Stimulated activated CD8-positive, alpha-beta memory T cell treated with anti-CD3 and anti-CD28 coated beads, Interleukin-15, amount 100 ng/mL, for 48 hours (primary cell): ENCODE measurements at regions not wholly inside any gene's neighbourhood (a gene's known extent, or its start where the extent isn't known, plus 50 kb on each side); places are given as distances from the start of the nearest gene placed in this dataset.

Experiments used
- DNase-seq, 2 donors: peaks; one replicate each; pipeline ENCODE4 v3.0.0-alpha.2; 2020; ENCODE audit warnings: low read depth in 2 of 2

- no peak for DNase-seq
Observed at GRCh38 chr4:81632581-81633299, 161.0 kb upstream of the RASGEF1B start.

DNA sequence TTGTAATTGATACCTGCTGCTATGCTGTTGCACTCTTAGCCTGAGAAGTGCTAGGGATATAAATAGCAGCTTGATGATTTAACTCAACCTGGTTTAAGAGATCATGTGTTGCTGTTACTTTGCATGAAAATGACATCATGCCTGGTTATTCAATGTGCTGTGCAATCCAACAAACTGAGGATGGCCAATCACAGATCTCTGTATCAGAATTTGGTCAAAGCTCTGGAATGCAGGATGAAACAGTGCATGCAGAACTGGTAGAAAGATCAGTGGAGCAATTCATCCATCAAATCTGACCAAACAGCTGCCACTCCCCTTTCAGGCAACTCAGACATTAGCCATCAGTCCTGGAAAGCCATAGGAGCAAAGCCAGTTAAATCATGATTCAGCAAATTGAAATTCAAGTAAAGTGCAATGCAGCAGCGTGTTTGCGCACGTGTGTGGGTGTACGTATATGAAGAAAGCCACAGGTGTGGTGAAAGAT lies 160.3 kb upstream of the RASGEF1B start:
- DNase-seq = no peak

DNA sequence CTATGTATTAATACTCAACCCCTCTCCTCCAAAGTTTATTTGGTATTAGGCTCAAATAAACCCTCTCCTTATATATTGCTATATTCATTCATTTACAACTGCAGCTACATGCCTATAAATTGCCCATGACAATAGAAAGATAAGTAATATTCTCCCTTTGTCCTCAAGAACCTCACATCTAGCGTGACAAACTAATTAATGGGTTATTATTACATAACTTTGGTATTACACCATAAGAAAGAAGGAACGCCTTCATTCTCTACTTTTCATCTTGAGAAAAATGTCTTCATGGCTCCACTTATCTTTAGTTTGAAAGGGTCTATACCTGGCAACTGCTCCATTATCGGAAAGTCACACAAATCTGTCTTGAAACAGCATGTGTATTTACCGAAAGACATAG lies 157.7 kb upstream of the RASGEF1B start:
- no peak for DNase-seq

- no peak for DNase-seq
Observed at GRCh38 chr4:81628489-81628888, 156.8 kb upstream of the RASGEF1B start.

DNA sequence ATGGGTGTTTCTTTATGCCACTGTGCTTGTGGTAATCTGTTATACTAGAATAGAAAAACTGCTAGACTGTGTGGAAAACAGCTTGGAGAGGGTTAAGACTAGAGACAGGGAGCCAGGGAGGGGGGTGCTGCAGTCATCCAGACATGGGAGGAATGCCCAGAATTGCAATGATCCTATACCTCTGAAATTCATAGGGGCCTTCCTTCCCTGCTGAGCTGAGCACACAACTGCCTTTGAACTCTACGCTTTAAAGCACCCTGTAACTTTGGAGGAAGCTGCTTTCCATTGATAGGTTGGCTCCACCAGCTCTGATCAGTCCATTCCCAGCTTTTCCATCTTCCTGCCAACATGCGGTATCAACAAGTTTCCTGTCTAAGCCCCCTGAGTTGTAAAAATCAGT lies 155.9 kb upstream of the RASGEF1B start:
- no peak for DNase-seq

DNA sequence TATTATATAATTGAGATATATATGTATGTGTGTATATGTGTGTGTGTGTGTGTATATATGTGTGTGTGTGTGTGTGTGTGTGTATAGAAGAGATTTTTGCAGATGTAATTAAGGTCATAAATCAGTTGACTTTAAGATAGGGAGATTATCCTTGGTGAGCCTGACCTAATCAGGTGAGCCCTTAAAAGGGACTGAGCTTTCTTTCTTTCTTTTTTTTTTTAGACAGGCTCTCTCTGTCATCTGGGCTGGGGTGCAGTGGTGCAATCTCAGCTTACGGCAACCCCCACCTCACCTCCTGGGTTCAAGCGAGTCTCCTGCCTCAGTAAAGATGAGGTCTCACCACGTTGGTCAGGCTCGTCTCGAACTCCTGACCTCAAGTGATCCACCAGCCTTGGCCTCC lies 155.1 kb upstream of the RASGEF1B start:
- no peak for DNase-seq

DNA sequence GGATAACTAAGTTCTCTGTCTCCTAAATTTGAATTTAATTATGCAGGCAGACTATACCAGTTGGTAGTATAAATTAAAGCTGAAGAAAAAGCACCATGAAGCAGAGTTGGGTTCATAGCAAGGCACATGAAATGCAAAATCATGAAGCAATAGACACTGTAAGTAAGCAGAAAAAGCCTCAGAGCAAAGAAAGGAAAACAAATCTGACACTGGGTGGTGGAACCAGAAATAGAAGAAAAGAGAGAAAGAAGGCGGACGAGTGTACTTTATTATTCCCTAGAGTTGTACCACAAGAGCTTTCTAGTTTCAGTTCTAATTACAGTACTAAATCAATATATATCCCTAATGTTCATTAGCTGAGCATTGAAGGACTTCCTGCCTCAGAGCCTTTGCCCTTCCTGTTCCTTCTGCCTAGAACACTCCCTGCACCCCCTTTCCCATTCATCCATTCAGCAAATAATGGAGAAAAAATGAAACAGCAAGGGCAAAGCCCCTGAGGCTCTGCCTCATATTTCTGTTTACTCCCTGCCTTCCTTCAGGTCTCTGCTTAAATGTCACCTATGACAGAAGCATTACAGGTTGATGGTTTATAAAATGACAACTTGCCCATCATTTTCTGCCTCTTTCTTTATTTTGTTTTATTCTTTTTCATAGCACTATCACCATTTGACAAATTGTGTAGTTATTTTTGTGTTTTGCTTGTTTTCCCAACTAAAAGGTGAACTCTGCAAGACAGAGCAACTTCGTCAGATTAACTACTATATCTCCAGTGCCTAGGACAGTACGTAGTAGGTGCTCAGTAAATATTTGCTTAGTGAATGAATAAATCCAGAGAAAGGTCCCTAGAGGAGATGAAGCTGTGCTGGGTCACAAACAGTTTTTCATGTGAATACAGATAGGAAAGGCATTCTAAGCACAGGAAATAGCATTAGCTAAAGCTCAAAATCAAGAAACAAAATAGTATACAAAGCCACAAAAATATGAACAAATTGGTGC lies 154.0 kb upstream of the RASGEF1B start:
- no peak for DNase-seq

DNA sequence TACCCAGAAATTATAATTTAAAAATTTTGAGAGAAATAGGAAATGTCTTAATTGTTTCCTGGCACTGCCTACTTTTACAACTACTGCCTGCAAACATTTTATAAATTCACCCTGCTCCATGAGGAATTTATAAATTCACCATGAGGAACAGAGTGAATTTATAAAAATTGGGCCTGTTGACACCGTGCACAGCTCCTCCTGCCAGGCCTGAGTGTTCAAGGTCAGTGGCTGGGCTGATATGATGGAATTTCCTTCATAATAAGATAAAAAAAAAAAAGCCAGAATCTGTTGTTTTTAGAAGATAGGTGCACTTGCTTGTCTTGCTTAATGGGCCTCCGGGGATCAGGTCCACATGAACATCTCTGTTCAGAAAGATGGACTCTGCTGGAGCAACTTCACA lies 151.7 kb upstream of the RASGEF1B start:
- no peak for DNase-seq

GRCh38 chr4:81622474-81623184 lies 150.9 kb upstream of the RASGEF1B start:
- DNase-seq = no peak

DNA sequence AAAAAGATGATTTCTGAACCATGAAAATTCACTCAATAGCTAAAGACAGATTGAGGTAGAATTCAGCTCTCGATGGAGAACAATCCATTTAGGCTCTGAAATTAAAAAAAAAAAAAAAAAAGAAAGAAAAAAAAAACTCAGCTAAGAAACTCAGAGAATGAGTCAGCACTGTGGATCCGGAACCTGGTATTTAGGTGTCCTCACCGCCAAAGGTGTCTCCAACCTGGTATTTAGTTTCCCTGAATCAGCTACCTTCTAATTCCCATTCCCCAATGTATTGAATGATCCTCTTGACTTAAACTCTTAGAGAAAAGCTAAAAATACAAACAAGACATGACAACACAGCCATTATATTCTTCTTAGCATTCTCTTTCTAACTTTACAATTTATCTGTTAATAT lies 150.3 kb upstream of the RASGEF1B start:
- no peak for DNase-seq

DNA sequence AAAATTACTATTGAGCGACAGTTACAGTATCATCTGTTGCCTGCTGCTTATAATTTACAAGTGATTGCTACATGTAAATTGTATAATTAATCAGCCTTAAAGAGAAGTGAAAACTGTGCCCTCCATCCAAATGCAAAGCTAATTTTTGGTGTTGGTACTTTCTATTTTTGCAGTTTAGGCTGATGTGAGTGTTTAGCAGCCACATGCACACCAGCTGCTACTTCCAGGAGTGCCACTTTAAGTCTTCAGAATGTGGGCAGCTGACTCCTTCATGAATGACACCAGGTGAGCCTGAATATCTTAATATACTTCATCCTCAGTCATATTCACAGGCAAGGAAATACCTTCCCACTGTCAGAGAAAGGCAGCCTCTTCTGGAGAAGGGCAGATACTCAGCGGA lies 149.8 kb upstream of the RASGEF1B start:
- no peak for DNase-seq

DNA sequence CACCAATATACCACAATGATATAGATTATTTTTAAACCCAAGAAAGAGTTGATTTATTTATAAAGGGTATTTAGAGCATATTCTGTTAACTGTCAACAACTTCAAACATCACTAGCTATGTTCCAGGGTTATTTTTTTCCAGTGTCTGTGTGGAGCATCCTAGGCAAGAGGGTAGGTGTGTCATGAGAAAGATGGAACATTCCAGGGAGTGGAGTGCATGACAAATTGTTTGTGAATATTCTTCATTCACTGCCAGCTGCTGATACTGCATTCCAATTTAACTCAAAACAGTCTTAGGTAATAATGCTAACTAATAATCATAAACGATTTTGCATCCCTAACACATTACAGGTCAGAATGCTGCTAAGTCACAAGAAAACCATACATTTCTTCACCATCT lies 148.7 kb upstream of the RASGEF1B start:
- DNase-seq = no peak

GRCh38 chr4:81617545-81617944 lies 145.8 kb upstream of the RASGEF1B start:
- no peak for DNase-seq

GRCh38 chr4:81611221-81611620 lies 139.5 kb upstream of the RASGEF1B start:
- DNase-seq = no peak

DNA sequence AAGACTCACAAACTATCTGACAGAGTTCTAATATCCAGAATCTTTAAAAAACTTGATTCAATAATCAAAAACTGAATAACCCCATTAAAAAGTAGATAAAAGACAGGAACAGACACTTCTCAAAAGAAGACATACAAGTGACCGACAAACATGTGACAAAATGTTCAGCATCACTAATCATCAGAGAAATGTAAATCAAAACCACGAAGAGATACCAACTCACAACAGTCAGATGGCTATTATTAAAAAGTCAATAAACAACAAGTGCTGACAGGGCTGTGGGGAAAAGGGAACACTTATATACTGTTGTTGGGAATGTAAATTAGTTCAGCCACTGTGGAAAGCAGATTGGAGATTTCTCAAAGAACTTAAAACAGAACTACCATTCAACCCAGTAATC lies 138.1 kb upstream of the RASGEF1B start:
- DNase-seq = no peak

DNA sequence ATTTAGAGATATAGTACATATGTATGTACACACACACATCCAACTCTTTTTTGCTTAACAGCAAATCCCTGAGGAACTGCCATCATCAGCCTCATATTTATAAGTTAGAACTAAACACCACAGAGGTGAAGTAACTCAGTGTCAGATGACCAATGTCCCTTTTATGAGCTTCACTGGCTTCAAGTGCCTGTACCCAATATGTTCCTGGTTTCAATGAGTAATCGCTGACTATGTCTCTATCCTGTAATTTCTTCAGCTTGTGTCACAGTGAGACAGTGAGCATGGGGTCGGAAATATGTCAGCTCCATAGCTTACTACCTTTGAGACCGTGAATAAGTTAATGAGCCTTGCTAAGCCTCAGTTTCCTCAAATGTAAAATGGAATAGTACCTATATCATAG lies 136.2 kb upstream of the RASGEF1B start:
- no peak for DNase-seq

- DNase-seq = no peak
Observed at GRCh38 chr4:81606801-81607501, 135.2 kb upstream of the RASGEF1B start.

DNA sequence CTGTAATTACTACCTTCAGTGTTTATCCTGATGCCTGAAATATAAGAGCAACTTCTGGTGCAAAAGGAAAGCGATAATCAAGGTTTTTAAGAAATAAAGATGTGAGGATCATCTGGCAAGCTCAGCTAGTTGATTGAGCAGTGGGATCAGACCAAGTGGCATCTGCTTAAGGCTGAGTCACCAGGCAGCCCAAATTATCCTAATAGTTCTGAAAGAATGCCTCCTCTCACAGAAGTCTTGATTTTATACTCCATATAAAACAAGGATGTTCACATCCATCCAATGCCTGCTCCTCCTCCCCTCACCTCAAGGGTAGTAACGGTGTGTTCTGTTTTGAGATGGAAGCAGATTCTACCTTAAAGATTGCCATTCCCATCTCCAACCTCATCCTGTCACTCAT lies 134.5 kb upstream of the RASGEF1B start:
- DNase-seq = no peak

DNA sequence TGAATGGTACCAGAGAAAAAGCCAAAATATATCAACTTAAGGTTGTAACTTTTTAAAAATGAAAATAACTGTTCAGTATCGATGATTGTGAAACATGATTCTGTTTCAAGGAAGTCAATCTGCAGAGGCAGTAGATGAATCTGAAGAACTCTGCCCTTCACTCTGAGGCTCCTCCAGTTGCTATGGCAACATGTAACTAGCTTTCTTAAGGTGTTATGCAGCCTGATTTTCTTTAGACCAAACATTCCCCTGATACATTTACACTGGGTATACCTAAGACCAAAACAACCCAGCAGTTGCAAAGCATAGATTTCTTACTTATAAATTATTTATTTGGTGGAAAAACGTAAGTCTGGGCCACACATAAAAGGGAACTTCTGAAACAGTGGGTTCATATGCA lies 133.6 kb upstream of the RASGEF1B start:
- DNase-seq = no peak

DNA sequence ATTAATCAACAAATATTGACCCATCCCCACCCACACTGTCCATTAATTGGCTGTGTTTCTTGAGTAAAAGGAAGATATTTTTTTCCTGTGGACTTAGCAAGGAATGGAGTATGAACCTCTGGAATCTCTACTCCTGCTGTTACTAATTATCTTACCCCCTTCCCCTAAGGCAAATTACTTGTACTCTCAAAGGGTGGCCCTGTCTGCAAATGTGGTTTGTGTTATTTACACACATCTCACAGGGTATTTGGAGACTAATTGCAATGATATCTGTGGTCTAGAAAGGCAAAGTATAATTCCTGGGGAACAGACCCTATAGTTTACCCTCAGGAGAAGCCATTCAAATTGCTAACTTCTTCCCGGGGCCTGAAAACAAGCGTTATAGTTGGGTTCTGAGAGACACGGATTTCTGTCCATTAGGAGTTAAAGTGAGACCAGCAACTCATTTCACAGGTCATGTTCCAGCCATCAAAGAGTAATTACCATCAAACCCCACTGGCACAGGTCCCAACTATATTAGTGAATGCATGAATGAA lies 133.0 kb upstream of the RASGEF1B start:
- DNase-seq = no peak

GRCh38 chr4:81602854-81603253 lies 131.1 kb upstream of the RASGEF1B start:
- no peak for DNase-seq
